K562 (cell line): ENCODE measurements at regions not wholly inside any gene's neighbourhood (a gene's known extent, or its start where the extent isn't known, plus 50 kb on each side); places are given as distances from the start of the nearest gene placed in this dataset.

ENCODE experiments used
- ATAC-seq: fragments of 200-7000 bp; cut with Tn5 transposase; 3 replicates; pipeline ENCODE4 v1.9.1; 2020; ENCODE audit warnings: moderate library complexity
- BruUV-seq: library from RNA; stranded (reverse); fragments of 400-500 nt; replicated peaks from 2 replicates; lab custom pipeline; 2021; lab: Mats Ljungman, UMichigan
- CTCF ChIA-PET: fragments of 300-600 bp; formaldehyde crosslinking; extraction: SDS; loops from one replicate; lab custom pipeline; 2021; ENCODE audit warnings: low intra/inter-chr PET ratio; lab: Yijun Ruan, JAX
- POLR2A ChIA-PET: fragments of 300-600, 350-650 bp; sonication (Branson Sonifier 250); formaldehyde crosslinking; extraction: SDS; loops from one replicate; lab custom pipeline; 2021; ENCODE audit warnings: antibody characterized with exemption, inconsistent platforms; lab: Yijun Ruan, JAX
- DNase-seq, 4 experiments: peaks; one replicate each; pipeline versions ENCODE4 v3.0.0 to v3.0.0-alpha.2; 2011 to 2018; ENCODE audit warnings: low spot score in 3 of 4, mixed read lengths in 3 of 4; ENCODE audit errors: extremely low read depth in 1 of 4
- FAIRE-seq: peaks from 2 replicates; lab custom pipeline; 2011; peaks lifted over from hg19 to GRCh38; lab: Jason Lieb, UNC
- H2AFZ ChIP-seq: 2 replicates; pipeline ENCODE4 v1.6.0; 2011; ENCODE audit warnings: low read depth, low read length, control low read depth, inconsistent platforms
- H3K27ac ChIP-seq: fragments of 200-600 bp; 3 replicates; pipeline ENCODE4 v1.8.0; 2011; ENCODE audit warnings: low read depth, mild to moderate bottlenecking, control low read depth, inconsistent platforms, low read length, moderate library complexity, mixed read lengths; ENCODE audit errors: extremely low read depth
- H3K27me3 ChIP-seq, 2 experiments: fragments of 300-600 bp in 1 of 2; 2 replicates in 1 of 2; 3 replicates in 1 of 2; pipeline versions ENCODE4 v1.6.0 to v1.8.0; 2011; ENCODE audit warnings: inconsistent platforms in 2 of 2, low read length in 2 of 2, mild to moderate bottlenecking in 1 of 2, mixed read lengths in 1 of 2, moderate library complexity in 1 of 2; ENCODE audit not compliant: control insufficient read depth in 2 of 2, insufficient read depth in 2 of 2
- H3K36me3 ChIP-seq: fragments of 300-600 bp; 3 replicates; pipeline ENCODE4 v1.8.0; 2011; ENCODE audit warnings: mild to moderate bottlenecking, low read length, inconsistent platforms; ENCODE audit not compliant: control insufficient read depth, insufficient read depth
- H3K4me1 ChIP-seq, 2 experiments: fragments of 200-600 bp in 1 of 2; replicated peaks in 1 of 2; 2 replicates in 1 of 2; 3 replicates in 1 of 2; pipeline versions ENCODE4 v1.5.1 to v1.8.0; 2011; ENCODE audit warnings: inconsistent platforms in 2 of 2, low read length in 2 of 2, mild to moderate bottlenecking in 1 of 2, mixed read lengths in 1 of 2, moderate library complexity in 1 of 2; ENCODE audit not compliant: control insufficient read depth in 2 of 2, insufficient read depth in 2 of 2
- H3K4me2 ChIP-seq: 2 replicates; pipeline ENCODE4 v1.6.1; 2011; ENCODE audit warnings: low read length, control low read depth, inconsistent platforms, mixed read lengths; ENCODE audit not compliant: insufficient read depth
- H3K4me3 ChIP-seq: fragments of 200-600 bp; sonication (generic), shearing (Covaris generic); 2 replicates; pipeline ENCODE4 v1.5.1; 2016; ENCODE audit warnings: control low read depth, inconsistent platforms
- H3K79me2 ChIP-seq: fragments of 200-600 bp; 3 replicates; pipeline ENCODE4 v1.8.0; 2011; ENCODE audit warnings: low read length, inconsistent platforms; ENCODE audit not compliant: control insufficient read depth, insufficient read depth
- H3K9ac ChIP-seq, 2 experiments: 2 replicates each; pipeline versions ENCODE4 v1.6.0 to v1.6.1; 2011; ENCODE audit warnings: low read depth in 2 of 2, low read length in 2 of 2, control low read depth in 1 of 2, inconsistent platforms in 1 of 2, mild to moderate bottlenecking in 1 of 2, mixed read lengths in 1 of 2; ENCODE audit not compliant: insufficient read depth in 1 of 2
- H3K9me1 ChIP-seq: one replicate; pipeline ENCODE4 v1.6.0; 2011; ENCODE audit warnings: inconsistent platforms, mild to moderate bottlenecking, low read length, moderate library complexity; ENCODE audit not compliant: control insufficient read depth, insufficient read depth
- H3K9me3 ChIP-seq: replicated peaks from 2 replicates; pipeline ENCODE4 v1.5.1; 2011; ENCODE audit warnings: low read depth, low read length, inconsistent platforms; ENCODE audit not compliant: control insufficient read depth, insufficient read depth
- H4K20me1 ChIP-seq: replicated peaks from 2 replicates; pipeline ENCODE4 v1.6.1; 2011; ENCODE audit warnings: low read length, inconsistent platforms, mixed read lengths; ENCODE audit not compliant: control insufficient read depth, insufficient read depth
- ATF2 ChIP-seq: sonication (generic); formaldehyde crosslinking; IDR thresholded peaks from 2 replicates; pipeline ENCODE4 v1.8.1; 2022; ENCODE audit warnings: missing genetic modification reagents
- HDAC8 ChIP-seq: fragments of 450-650 bp; IDR thresholded peaks from 2 replicates; pipeline ENCODE4 v1.6.1; 2016; ENCODE audit warnings: mild to moderate bottlenecking, missing genetic modification characterization, moderate library complexity, missing compliant biosample characterization
- MYBL2 ChIP-seq, 2 experiments: fragments of 450-650 bp in 1 of 2; sonication (generic) in 1 of 2; formaldehyde crosslinking in 1 of 2; IDR thresholded peaks; 2 replicates each; pipeline versions ENCODE4 v1.6.1 to v1.8.1; 2017 to 2022; ENCODE audit warnings: borderline replicate concordance in 1 of 2, inconsistent platforms in 1 of 2, low read depth in 1 of 2, mild to moderate bottlenecking in 1 of 2, missing genetic modification reagents in 1 of 2, moderate library complexity in 1 of 2
- PHB2 ChIP-seq: fragments of 450-650 bp; IDR thresholded peaks from 2 replicates; pipeline ENCODE4 v1.6.1; 2017; ENCODE audit warnings: low read depth
- RUNX1 ChIP-seq: sonication (generic); IDR thresholded peaks from 2 replicates; pipeline ENCODE4 v1.6.1; 2016; ENCODE audit warnings: antibody characterized with exemption, low read depth
- ZFP1 ChIP-seq: fragments of 450-650 bp; formaldehyde crosslinking; IDR thresholded peaks from 2 replicates; pipeline ENCODE4 v1.4.0; 2020; ENCODE audit warnings: mild to moderate bottlenecking, mixed read lengths
- ZNF431 ChIP-seq: sonication (generic); formaldehyde crosslinking; IDR thresholded peaks from 2 replicates; pipeline ENCODE4 v1.8.0; 2022; ENCODE audit warnings: mild to moderate bottlenecking, missing genetic modification reagents
- ZSCAN29 ChIP-seq: fragments of 450-650 bp; IDR thresholded peaks from 2 replicates; pipeline ENCODE4 v1.6.1; 2017
- WGBS: fragments of 100-300 bp; shearing (Covaris generic); methylation state at CpG from one replicate; pipeline ENCODE4 v1.1.6; 2016; ENCODE audit warnings: low coverage, mixed read lengths; ENCODE audit not compliant: insufficient coverage; ENCODE audit errors: missing lambda C conversion rate; 5-methylcytosine and 5-hydroxymethylcytosine counted together
- in situ Hi-C: fragments of 300-500 bp; cut with MboI; formaldehyde crosslinking; loops from 4 replicates; pipeline ENCODE4 v1.15.0; 2018; ENCODE audit warnings: inconsistent platforms, mixed read lengths
- intact Hi-C: fragments of 100-400 bp; cut with micrococcal nuclease; formaldehyde crosslinking; loops from 2 replicates; pipeline ENCODE4 v1.14.2; 2022

GRCh38 chr6:14703586-14703985 lies 542.3 kb upstream of the JARID2 start:
- no peak overlapping the region for H3K27ac ChIP-seq
- peaks cover 16% of the 10 kb centered on the region for H3K9me3 ChIP-seq
- intact Hi-C loops, result no loop called here
- H3K79me2 ChIP-seq, result no peaks in the 10 kb centered on the region
- ChIA-PET CTCF (no interaction called here), POLR2A (interaction anchor here (1.7 kb wide), 1 partner anchor 10 kb away, joined by 6 read pairs; no protein-coding TSS in a partner anchor)
- no peak overlapping the region for H3K4me3 ChIP-seq
- BruUV-seq, result no TSS peak
- no peak overlapping the region for H3K9ac ChIP-seq
- TF ChIP-seq MYBL2 (IDR thresholded peaks at IDR 0.05; ENCODE audit: low read depth) (no peak), MYBL2 (CRISPR knock-in tag; IDR thresholded peaks at IDR 0.05; ENCODE audit: borderline replicate concordance) (no peak), RUNX1 (no peak), ZSCAN29 (no peak), ZFP1 (no peak), PHB2 (no peak), HDAC8 (no peak), ZNF431 (CRISPR knock-in tag) (no peak), ATF2 (CRISPR knock-in tag) (no peak)
- H2AFZ ChIP-seq, result peak overlapping the region; percentile 98
- in situ Hi-C loops, result no loop called here
- H3K27me3 ChIP-seq, result no peaks in the 10 kb centered on the region
- no peak for DNase-seq
- H3K4me2 ChIP-seq, result no peak overlapping the region
- H3K36me3 ChIP-seq, result no peaks in the 10 kb centered on the region
- 64% methylated on average over 5 of the region's 5 CpGs for WGBS
- no peak for FAIRE-seq
- ATAC-seq, result no peak
- H3K4me1 ChIP-seq, result peaks cover 14 to 50% of the 10 kb centered on the region in 2 experiments
- H4K20me1 ChIP-seq, result no peaks in the 10 kb centered on the region
- no peaks in the 10 kb centered on the region for H3K9me1 ChIP-seq
